Natural killer cell (primary cell): ENCODE measurements at regions not wholly inside any gene's neighbourhood (a gene's known extent, or its start where the extent isn't known, plus 50 kb on each side); places are given as distances from the start of the nearest gene placed in this dataset.

Experiments used
- ATAC-seq, 3 donors: fragments of 150-1000 bp in 2 of 3; fragments of 200-7000 bp in 1 of 3; cut with Tn5 transposase; 1 replicate in 1 of 3; 2 replicates in 2 of 3; pipeline ENCODE4 v1.10.0; 2021; ENCODE audit warnings: mild to moderate bottlenecking in 2 of 3, moderate library complexity in 2 of 3
- DNase-seq, 2 donors: peaks; one replicate each; pipeline versions ENCODE4 v3.0.0 to v3.0.0-alpha.2; 2013 to 2021; ENCODE audit warnings: mixed read lengths in 1 of 2
- H3K27ac ChIP-seq: one replicate; pipeline ENCODE4 v1.5.1; 2013; ENCODE audit warnings: mild to moderate bottlenecking, low read length
- H3K27me3 ChIP-seq: one replicate; pipeline ENCODE4 v1.6.1; 2013; ENCODE audit warnings: low read length; ENCODE audit not compliant: control insufficient read depth, insufficient read depth
- H3K36me3 ChIP-seq: one replicate; pipeline ENCODE4 v1.6.1; 2013; ENCODE audit warnings: low read length; ENCODE audit not compliant: control insufficient read depth, insufficient read depth
- H3K4me1 ChIP-seq: one replicate; pipeline ENCODE4 v1.6.1; 2013; ENCODE audit warnings: low read length; ENCODE audit not compliant: control insufficient read depth, insufficient read depth
- H3K4me3 ChIP-seq: one replicate; pipeline ENCODE4 v1.5.1; 2013; ENCODE audit warnings: low read length
- H3K9me3 ChIP-seq: one replicate; pipeline ENCODE4 v1.6.1; 2013; ENCODE audit warnings: low read length; ENCODE audit not compliant: control insufficient read depth, insufficient read depth
- H3K27ac Mint-ChIP-seq, 2 donors: one replicate each; pipeline ENCODE4 v1.8.0; 2022; ENCODE audit warnings: mild to moderate bottlenecking in 2 of 2, mixed read lengths in 2 of 2, moderate library complexity in 1 of 2
- H3K27me3 Mint-ChIP-seq, 2 donors: one replicate each; pipeline ENCODE4 v1.8.0; 2022; ENCODE audit warnings: low read depth in 2 of 2, mixed read lengths in 2 of 2
- H3K36me3 Mint-ChIP-seq: one replicate; pipeline ENCODE4 v1.8.0; 2022; ENCODE audit warnings: mixed read lengths
- H3K4me1 Mint-ChIP-seq, 2 donors: one replicate each; pipeline ENCODE4 v1.8.0; 2022; ENCODE audit warnings: mixed read lengths in 2 of 2
- H3K4me3 Mint-ChIP-seq: one replicate; pipeline ENCODE4 v1.8.0; 2022; ENCODE audit warnings: mild to moderate bottlenecking, moderate library complexity, mixed read lengths
- H3K9me3 Mint-ChIP-seq, 2 donors: one replicate each; pipeline ENCODE4 v1.8.0; 2022; ENCODE audit warnings: mixed read lengths in 2 of 2
- WGBS: methylation state at CpG from one replicate; pipeline ENCODE4 v1.1.7; 2013; ENCODE audit warnings: missing lambda C conversion rate; ENCODE audit not compliant: insufficient coverage; 5-methylcytosine and 5-hydroxymethylcytosine counted together
- intact Hi-C: fragments of 100-400 bp; cut with micrococcal nuclease; formaldehyde crosslinking; loops from one replicate; pipeline ENCODE4 v1.14.2; 2022
- TF ChIP-seq, protein P1 (sequence below): fragments of 200-600 bp; IDR thresholded peaks from one replicate; pipeline ENCODE4 v1.8.0; 2022; ENCODE audit warnings: antibody characterized with exemption

DNA sequence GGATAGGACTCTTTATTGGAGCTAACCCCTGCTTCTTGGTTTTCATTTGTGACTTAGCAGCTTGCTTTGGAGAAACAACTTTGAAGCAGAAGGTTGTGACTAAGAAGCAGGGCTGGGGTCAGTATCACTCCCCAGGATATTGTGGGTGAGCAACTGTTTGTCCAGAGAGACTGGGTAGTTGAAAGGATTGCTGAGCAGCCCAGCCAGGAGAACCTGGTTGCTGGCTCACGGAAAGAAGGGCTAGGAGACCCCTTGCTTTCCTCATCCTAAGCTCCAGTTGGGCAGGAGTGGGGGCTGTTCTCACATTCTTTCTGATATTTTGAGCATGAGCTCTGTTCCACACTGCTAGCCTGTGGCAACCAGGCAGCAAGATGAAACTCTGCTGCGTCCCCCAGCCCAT is 151.2 kb downstream of the CBLN1 start:
- no peak overlapping the region for H3K27ac ChIP-seq
- no peak for ATAC-seq
- DNase-seq: no peak
- no peak overlapping the region for H3K27ac Mint-ChIP-seq
- no peaks in the 10 kb centered on the region for H3K36me3 Mint-ChIP-seq
- 71% methylated on average over 2 of the region's 2 CpGs for WGBS
- H3K4me1 ChIP-seq: no peaks in the 10 kb centered on the region
- no peak overlapping the region for H3K4me3 Mint-ChIP-seq
- intact Hi-C loops: no loop called here
- H3K4me1 Mint-ChIP-seq: no peaks in the 10 kb centered on the region
- TF ChIP-seq, protein P1, sequence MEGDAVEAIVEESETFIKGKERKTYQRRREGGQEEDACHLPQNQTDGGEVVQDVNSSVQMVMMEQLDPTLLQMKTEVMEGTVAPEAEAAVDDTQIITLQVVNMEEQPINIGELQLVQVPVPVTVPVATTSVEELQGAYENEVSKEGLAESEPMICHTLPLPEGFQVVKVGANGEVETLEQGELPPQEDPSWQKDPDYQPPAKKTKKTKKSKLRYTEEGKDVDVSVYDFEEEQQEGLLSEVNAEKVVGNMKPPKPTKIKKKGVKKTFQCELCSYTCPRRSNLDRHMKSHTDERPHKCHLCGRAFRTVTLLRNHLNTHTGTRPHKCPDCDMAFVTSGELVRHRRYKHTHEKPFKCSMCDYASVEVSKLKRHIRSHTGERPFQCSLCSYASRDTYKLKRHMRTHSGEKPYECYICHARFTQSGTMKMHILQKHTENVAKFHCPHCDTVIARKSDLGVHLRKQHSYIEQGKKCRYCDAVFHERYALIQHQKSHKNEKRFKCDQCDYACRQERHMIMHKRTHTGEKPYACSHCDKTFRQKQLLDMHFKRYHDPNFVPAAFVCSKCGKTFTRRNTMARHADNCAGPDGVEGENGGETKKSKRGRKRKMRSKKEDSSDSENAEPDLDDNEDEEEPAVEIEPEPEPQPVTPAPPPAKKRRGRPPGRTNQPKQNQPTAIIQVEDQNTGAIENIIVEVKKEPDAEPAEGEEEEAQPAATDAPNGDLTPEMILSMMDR: no peak
- H3K36me3 ChIP-seq: no peaks in the 10 kb centered on the region
- H3K9me3 Mint-ChIP-seq: peaks cover 0 to 7% of the 10 kb centered on the region in 2 donors
- H3K27me3 ChIP-seq: no peaks in the 10 kb centered on the region
- H3K9me3 ChIP-seq: peaks cover 2% of the 10 kb centered on the region
- H3K27me3 Mint-ChIP-seq: no peaks in the 10 kb centered on the region
- H3K4me3 ChIP-seq: no peak overlapping the region

- WGBS: 50% methylated on average over 1 of the region's 1 CpG
- H3K9me3 Mint-ChIP-seq: peaks cover 0 to 7% of the 10 kb centered on the region in 2 donors
- H3K9me3 ChIP-seq: peaks cover 2% of the 10 kb centered on the region
- H3K36me3 ChIP-seq: no peaks in the 10 kb centered on the region
- no peaks in the 10 kb centered on the region for H3K27me3 ChIP-seq
- intact Hi-C loops: no loop called here
- no peak overlapping the region for H3K27ac Mint-ChIP-seq
- H3K27ac ChIP-seq: no peak overlapping the region
- H3K36me3 Mint-ChIP-seq: no peaks in the 10 kb centered on the region
- H3K4me3 ChIP-seq: no peak overlapping the region
- no peaks in the 10 kb centered on the region for H3K4me1 Mint-ChIP-seq
- TF ChIP-seq, protein P1: no peak
- no peaks in the 10 kb centered on the region for H3K27me3 Mint-ChIP-seq
- H3K4me3 Mint-ChIP-seq: no peak overlapping the region
- no peaks in the 10 kb centered on the region for H3K4me1 ChIP-seq
- DNase-seq (no peak), ATAC-seq (no peak)
Measured at GRCh38 chr16:49129935-49130334, 151.7 kb downstream of the CBLN1 start.

DNA sequence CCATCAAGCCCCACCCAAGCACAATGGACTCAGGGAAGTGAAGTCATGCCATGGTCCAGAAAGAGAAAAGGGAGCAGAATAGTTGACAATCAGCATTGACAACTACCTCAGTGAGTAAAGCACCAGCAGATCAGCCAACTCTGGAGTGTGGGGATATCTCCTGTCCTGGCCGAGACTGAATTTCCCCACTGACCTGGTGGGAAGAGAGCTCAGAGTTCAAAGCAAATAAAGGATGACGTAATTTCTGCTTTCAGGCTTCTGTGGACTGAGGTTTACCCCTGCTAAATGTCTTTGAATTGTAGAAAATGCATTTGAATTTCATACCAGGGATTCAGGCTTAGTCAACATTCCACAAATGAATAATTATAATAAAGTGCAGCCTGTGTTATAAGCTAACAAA is 152.9 kb downstream of the CBLN1 start:
- intact Hi-C loops: no loop called here
- TF ChIP-seq, protein P1: no peak
- H3K27me3 ChIP-seq: no peaks in the 10 kb centered on the region
- ATAC-seq (no peak), DNase-seq (no peak)
- H3K9me3 Mint-ChIP-seq: peaks cover 0 to 10% of the 10 kb centered on the region in 2 donors
- no peaks in the 10 kb centered on the region for H3K4me1 Mint-ChIP-seq
- no peaks in the 10 kb centered on the region for H3K36me3 ChIP-seq
- no peak overlapping the region for H3K4me3 Mint-ChIP-seq
- H3K27ac Mint-ChIP-seq: no peak overlapping the region
- no peaks in the 10 kb centered on the region for H3K27me3 Mint-ChIP-seq
- peaks cover 2% of the 10 kb centered on the region for H3K9me3 ChIP-seq
- 74% methylated on average over 2 of the region's 2 CpGs for WGBS
- no peaks in the 10 kb centered on the region for H3K4me1 ChIP-seq
- no peak overlapping the region for H3K27ac ChIP-seq
- no peaks in the 10 kb centered on the region for H3K36me3 Mint-ChIP-seq
- H3K4me3 ChIP-seq: no peak overlapping the region

DNA sequence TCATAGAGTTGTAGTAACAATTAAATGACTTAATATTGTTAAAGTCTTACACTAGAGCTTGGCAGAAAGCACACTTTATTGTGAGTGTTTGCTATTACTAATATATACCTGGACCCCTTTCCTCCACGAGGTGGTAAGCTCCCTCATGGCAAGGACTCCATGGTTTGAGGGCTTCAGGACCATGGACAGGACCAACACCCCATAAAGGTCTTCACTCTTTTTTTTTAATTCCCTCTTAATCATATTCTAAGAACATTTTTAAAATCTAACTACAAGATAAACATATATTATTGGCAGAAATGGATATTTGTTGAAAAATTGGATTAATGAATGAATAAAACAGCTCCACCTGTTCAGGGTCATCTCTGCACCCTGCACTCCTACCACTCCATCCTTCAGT is 154.5 kb downstream of the CBLN1 start:
- 27% methylated on average over 1 of the region's 1 CpG for WGBS
- H3K27ac Mint-ChIP-seq: no peak overlapping the region
- H3K27me3 ChIP-seq: no peaks in the 10 kb centered on the region
- H3K27me3 Mint-ChIP-seq: no peaks in the 10 kb centered on the region
- peaks cover 0 to 10% of the 10 kb centered on the region in 2 donors for H3K9me3 Mint-ChIP-seq
- H3K36me3 Mint-ChIP-seq: no peaks in the 10 kb centered on the region
- no peak overlapping the region for H3K4me3 ChIP-seq
- no peak for ATAC-seq
- H3K4me1 ChIP-seq: no peaks in the 10 kb centered on the region
- TF ChIP-seq, protein P1: no peak
- DNase-seq: no peak
- no peak overlapping the region for H3K27ac ChIP-seq
- H3K4me3 Mint-ChIP-seq: no peak overlapping the region
- no peaks in the 10 kb centered on the region for H3K36me3 ChIP-seq
- H3K9me3 ChIP-seq: no peaks in the 10 kb centered on the region
- intact Hi-C loops: no loop called here
- no peaks in the 10 kb centered on the region for H3K4me1 Mint-ChIP-seq
